Ascending aorta (tissue), 2 donors: ENCODE measurements at regions not wholly inside any gene's neighbourhood (a gene's known extent, or its start where the extent isn't known, plus 50 kb on each side); places are given as distances from the start of the nearest gene placed in this dataset.

ENCODE experiments used
- DNase-seq, 2 donors: peaks; one replicate each; pipeline ENCODE4 v3.0.0-alpha.2; 2019; ENCODE audit warnings: low spot score in 2 of 2
- H3K27ac ChIP-seq, 2 donors: fragments of 200-600 bp; sonication (generic); one replicate each; pipeline ENCODE4 v1.5.1; 2016 to 2017; ENCODE audit warnings: mild to moderate bottlenecking in 1 of 2
- H3K27me3 ChIP-seq: fragments of 200-600 bp; sonication (generic); one replicate; pipeline ENCODE4 v1.5.1; 2017
- H3K36me3 ChIP-seq, 2 donors: fragments of 200-600 bp; sonication (generic); one replicate each; pipeline ENCODE4 v1.5.1; 2016
- H3K4me1 ChIP-seq, 2 donors: fragments of 200-600 bp; sonication (generic); one replicate each; pipeline ENCODE4 v1.5.1; 2016 to 2017; ENCODE audit warnings: mild to moderate bottlenecking in 1 of 2
- H3K4me3 ChIP-seq, 2 donors: fragments of 200-600 bp; sonication (generic); one replicate each; pipeline ENCODE4 v1.5.1; 2016 to 2017; ENCODE audit warnings: mild to moderate bottlenecking in 1 of 2
- H3K9me3 ChIP-seq, 2 donors: fragments of 200-600 bp; sonication (generic); one replicate each; pipeline ENCODE4 v1.5.1; 2016
- CTCF ChIP-seq, 3 experiments: fragments of 200-600 bp in 2 of 3; fragments of 450-650 bp in 1 of 3; sonication (generic) in 2 of 3; IDR thresholded peaks; one replicate each; pipeline ENCODE4 v1.5.1; 2016 to 2019; ENCODE audit warnings: antibody characterized with exemption in 3 of 3, mild to moderate bottlenecking in 1 of 3, moderate library complexity in 1 of 3
- intact Hi-C: fragments of 100-400 bp; cut with DNase I; formaldehyde crosslinking; loops from one replicate; pipeline ENCODE4 v1.15.1; 2023

- intact Hi-C loops, result no loop called here
- no peak for DNase-seq
- Histone ChIP-seq H3K36me3 (no peaks in the 10 kb centered on the region), H3K4me3 (no peak overlapping the region), H3K27me3 (no peaks in the 10 kb centered on the region), H3K27ac (no peak overlapping the region), H3K4me1 (no peaks in the 10 kb centered on the region), H3K9me3 (no peaks in the 10 kb centered on the region)
- no peak for TF ChIP-seq CTCF (IDR thresholded peaks at IDR 0.05)
These were observed 380.1 kb upstream of the DDI1 start for GRCh38 chr11:103656382-103656781.

GRCh38 chr11:103659206-103659618 lies 377.2 kb upstream of the DDI1 start:
- H3K4me3 ChIP-seq, result no peak overlapping the region
- no peaks in the 10 kb centered on the region for H3K27me3 ChIP-seq
- no peaks in the 10 kb centered on the region for H3K9me3 ChIP-seq
- no peak for DNase-seq
- H3K4me1 ChIP-seq, result no peaks in the 10 kb centered on the region
- no peaks in the 10 kb centered on the region for H3K36me3 ChIP-seq
- no peak overlapping the region for H3K27ac ChIP-seq
- no peak for TF ChIP-seq CTCF (IDR thresholded peaks at IDR 0.05)
- intact Hi-C loops, result no loop called here

GRCh38 chr11:103659743-103660142 lies 376.7 kb upstream of the DDI1 start:
- Histone ChIP-seq H3K9me3 (no peaks in the 10 kb centered on the region), H3K36me3 (no peaks in the 10 kb centered on the region), H3K4me1 (no peaks in the 10 kb centered on the region), H3K27ac (no peak overlapping the region), H3K27me3 (no peaks in the 10 kb centered on the region), H3K4me3 (no peak overlapping the region)
- no peak for DNase-seq
- intact Hi-C loops, result no loop called here
- no peak for TF ChIP-seq CTCF (IDR thresholded peaks at IDR 0.05)

GRCh38 chr11:103661185-103661584 lies 375.3 kb upstream of the DDI1 start:
- no peak for TF ChIP-seq CTCF (IDR thresholded peaks at IDR 0.05)
- DNase-seq, result no peak
- H3K9me3 ChIP-seq, result no peaks in the 10 kb centered on the region
- no peak overlapping the region for H3K27ac ChIP-seq
- H3K4me1 ChIP-seq, result no peaks in the 10 kb centered on the region
- no peaks in the 10 kb centered on the region for H3K27me3 ChIP-seq
- H3K36me3 ChIP-seq, result no peaks in the 10 kb centered on the region
- intact Hi-C loops, result no loop called here
- H3K4me3 ChIP-seq, result no peak overlapping the region

GRCh38 chr11:103661991-103662390 lies 374.4 kb upstream of the DDI1 start:
- TF ChIP-seq CTCF (IDR thresholded peaks at IDR 0.05), result no peak
- H3K9me3 ChIP-seq, result no peaks in the 10 kb centered on the region
- no peaks in the 10 kb centered on the region for H3K36me3 ChIP-seq
- no peaks in the 10 kb centered on the region for H3K27me3 ChIP-seq
- no peak for DNase-seq
- no peaks in the 10 kb centered on the region for H3K4me1 ChIP-seq
- no peak overlapping the region for H3K27ac ChIP-seq
- intact Hi-C loops, result no loop called here
- no peak overlapping the region for H3K4me3 ChIP-seq

- no peak for DNase-seq
- Histone ChIP-seq H3K27ac (no peak overlapping the region), H3K4me1 (no peaks in the 10 kb centered on the region), H3K36me3 (no peaks in the 10 kb centered on the region), H3K27me3 (no peaks in the 10 kb centered on the region), H3K9me3 (no peaks in the 10 kb centered on the region), H3K4me3 (no peak overlapping the region)
- no peak for TF ChIP-seq CTCF (IDR thresholded peaks at IDR 0.05)
- intact Hi-C loops, result no loop called here
These were observed 373.6 kb upstream of the DDI1 start for GRCh38 chr11:103662880-103663279.
